HG03520 (cell line): ENCODE measurements at regions not wholly inside any gene's neighbourhood (a gene's known extent, or its start where the extent isn't known, plus 50 kb on each side); places are given as distances from the start of the nearest gene placed in this dataset.
"Not testable (repeated sequence)": the region's sequence is repeated elsewhere in the genome, so short reads cannot be mapped to it uniquely, and the experiment has no call there.

Source experiments
- ATAC-seq: cut with Tn5 transposase; IDR thresholded peaks from one replicate; pipeline ENCODE4 v1.9.1; 2021; ENCODE audit warnings: mild to moderate bottlenecking, moderate library complexity; ENCODE audit not compliant: unreplicated experiment

DNA sequence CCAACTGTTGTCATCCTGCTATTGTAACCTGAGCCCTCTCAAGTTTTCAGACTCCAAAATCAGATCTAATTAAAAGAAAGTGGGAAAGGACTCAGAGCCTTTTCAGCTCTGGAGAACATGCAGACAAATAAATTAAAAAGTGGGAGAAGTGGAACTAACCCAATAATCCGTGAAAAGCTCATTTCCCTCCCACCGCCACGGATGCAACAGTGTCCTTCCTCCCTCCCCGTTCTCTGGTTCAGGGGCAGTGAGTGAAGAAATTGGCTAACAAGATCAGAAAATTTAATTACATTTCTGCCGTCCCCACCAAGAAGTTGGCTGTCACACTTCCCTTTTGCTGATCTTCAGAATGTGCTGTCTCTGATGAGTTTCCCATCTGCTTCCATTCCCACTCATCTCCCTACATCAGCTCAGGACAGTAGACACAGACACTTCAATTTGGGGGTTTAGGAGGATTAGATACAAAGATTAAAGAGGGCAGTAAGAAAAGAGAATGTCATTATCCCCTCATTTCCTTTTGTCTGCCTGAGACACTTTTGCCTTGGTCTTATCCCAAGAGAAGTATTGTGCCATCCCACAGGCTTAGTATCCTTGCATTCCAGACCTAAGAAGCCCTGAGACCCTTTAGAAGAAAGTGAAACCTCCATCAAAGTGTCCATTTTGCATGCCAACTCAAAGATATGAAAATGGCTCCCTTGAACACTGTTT is 335.7 kb upstream of the PPP2R3A start:
- no peak for ATAC-seq

DNA sequence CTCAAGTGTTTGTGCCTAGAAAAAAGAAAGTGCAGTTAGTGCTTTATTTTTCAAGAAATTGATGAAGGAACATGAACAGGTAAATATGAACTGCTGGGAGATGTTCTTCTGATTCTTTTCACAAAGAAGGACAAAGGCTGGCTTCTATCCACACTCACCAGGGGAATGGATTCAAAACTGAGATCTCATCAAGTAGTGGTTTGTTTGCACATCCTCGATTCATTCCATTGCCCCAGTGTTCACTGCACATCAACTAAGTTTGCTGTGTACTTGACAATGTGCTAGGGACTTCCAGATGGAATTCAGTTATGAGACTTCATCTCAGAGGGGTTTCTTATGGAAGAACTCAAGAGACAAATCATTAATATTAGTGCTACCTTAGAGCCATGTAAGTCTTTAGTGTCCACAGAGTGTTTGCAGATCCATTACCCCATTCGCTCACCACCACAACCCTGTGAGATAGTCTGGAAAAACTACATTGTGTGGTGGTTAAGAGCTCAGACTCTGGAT is 332.9 kb upstream of the PPP2R3A start:
- ATAC-seq, result no peak

DNA sequence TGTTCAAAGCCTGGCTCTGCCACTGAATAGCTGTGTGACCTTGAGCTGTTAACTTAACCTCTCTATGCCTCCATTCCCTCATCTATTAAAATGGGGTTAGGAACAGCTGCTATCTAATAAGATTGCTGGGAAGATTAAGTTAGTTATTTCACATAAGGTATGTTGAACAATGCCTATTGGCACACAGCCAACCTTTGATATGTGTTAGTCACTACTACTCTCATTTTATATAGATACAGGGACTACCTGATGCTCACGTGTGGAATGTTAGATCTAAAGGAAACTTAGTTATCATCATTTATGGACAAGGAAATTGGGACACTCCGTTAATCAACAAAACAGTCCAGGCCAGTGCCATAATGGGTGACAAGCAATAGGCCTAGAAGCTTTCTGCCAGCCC is 332.4 kb upstream of the PPP2R3A start:
- no peak for ATAC-seq

DNA sequence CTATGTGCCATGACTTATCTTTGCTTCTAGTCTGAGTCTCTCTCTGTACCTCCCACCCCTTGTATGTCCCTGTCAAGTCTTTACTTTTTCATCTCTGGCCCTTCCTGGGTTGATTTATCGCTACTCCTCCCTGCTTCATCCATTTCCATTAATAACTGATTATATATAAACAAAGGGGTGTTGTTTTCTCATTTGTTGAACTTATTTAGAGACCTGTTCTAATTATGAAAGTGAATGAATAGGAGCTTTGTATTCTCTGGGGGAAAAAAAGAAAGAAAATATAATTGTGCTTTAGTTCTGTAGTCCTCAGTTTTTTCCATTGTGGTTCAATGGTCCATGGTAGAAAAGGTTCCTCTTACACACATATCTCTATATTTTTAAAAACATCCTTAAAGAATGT is 328.9 kb upstream of the PPP2R3A start:
- ATAC-seq, result no peak

DNA sequence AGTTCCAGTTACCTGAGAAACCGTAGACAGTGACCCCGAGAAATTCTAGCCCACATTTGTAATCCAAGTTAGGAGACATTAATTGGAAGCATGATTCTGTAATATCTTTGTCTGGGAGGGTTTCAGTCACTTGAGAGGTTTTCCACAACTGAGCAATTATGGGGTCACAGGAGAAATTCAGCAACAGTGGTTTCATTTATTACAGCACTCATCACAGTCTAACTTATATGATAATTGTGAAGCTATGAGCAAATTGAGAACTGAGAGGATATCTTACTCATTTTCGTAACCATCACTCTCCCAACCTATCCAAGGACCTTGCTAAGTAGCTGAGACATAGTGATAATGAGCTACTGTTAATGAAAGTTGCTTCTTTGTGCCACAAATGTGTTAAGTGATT is 328.5 kb upstream of the PPP2R3A start:
- ATAC-seq, result no peak

DNA sequence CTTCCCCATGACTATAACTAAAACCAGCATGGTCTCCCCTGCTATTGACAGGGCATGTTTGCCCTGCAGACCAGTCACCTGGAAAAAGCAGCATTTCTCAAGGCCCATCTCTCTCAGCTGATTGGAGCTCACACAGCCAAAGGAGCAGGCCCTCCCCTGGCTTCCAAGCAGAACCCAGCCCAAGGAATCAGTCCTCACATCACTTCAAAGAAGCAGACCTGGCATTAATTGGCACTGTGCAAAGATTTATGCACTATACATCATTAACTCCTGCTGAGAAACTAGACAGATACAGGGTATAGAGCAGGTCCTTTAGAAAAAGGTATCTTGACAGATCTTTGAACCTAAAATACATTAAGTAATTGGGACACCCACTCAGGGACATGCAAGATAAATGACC is 323.8 kb upstream of the PPP2R3A start:
- no peak for ATAC-seq

DNA sequence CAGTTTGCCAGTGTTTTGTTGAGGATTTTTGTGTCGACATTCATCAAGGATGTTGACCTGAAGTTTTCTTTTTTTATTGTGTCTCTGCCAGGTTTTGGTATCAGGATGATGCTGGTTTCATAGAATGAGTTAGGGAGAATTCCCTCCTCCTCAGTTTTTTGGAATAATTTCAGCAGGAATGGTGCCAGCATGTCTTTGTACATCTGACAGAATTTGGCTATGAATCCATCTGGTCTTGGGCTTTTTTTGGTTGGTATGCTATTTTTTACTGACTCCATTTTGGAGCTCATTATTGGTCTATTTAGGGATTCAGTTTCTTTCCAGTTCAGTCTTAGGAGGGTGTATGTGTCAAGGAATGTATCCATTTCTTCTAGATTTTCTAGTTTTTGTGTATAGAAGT is 320.0 kb upstream of the PPP2R3A start:
- no peak for ATAC-seq

DNA sequence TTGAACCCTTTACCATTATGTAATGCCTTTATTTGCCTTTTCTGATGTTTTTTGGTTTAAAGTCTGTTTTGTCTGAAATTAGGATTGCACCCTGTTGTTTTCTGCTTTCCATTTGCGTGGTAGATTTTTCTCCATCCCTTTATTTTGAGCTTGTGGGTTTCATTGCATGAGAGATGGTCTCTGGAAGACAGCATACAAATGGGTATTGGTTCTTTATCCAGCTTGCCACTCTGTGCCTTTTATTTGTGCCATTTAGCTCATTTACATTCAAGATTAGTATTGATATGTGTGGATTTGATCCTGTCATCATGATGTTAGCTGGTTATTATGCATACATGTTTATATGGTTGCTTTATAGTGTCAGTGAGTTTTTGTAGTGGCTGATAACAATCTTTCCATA is 318.7 kb upstream of the PPP2R3A start:
- no peak for ATAC-seq

DNA sequence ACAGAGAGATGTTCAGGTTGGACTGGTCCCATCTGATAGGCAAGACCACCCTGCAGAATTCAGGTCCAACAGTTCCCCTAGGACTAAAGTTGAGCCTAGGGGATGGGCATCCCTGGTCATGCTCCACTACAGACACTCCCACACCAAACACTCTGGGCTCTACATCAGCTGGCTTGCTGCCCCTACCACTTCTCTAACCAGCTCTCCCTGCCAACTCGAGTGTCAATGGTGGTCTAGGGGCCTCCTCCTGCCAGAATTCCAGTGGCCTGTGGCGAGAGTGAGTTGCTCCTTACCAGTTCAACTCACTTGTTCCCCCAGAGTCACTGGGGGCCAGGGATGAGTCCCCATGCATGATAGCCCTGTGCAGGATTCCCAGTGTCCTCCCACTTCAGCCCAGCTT is 316.2 kb upstream of the PPP2R3A start:
- ATAC-seq, result no peak

DNA sequence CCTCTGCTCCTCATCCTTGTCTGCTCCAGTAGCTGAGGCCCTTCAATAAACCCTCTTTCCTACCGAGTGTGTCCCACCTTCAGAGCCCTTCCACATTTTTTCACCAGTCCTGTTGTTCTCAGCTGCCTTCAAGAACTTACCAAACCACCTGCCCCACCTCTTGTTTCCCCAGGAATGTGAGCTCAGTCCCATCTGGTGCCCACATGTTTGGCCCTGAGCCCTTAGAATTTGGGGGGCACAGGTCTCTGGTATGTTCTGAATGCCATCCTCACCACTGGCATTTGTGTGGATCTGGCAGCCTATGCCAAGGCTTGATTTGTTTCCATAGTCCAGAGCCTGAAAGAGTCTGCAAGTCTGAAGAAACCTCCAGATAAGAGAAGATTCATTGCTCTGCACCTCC is 315.2 kb upstream of the PPP2R3A start:
- ATAC-seq, result no peak

DNA sequence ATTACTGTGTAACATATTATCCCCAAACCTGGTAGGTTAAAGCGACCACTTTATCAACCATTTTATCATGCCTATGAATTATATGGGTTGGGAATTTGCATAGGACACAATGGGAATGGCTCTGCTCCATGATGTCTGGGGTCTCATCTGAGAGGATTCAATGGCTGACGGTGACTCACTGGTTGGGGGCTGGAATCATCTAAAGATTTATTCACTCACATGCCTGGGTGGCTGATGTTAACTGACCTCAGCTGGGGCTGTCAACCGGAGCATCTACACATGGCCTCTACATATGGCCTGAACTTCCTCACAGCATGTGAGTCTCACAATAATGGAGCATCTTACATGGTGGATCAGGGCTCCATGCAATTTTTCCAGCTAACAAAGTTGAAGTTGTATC is 313.1 kb upstream of the PPP2R3A start:
- no peak for ATAC-seq

DNA sequence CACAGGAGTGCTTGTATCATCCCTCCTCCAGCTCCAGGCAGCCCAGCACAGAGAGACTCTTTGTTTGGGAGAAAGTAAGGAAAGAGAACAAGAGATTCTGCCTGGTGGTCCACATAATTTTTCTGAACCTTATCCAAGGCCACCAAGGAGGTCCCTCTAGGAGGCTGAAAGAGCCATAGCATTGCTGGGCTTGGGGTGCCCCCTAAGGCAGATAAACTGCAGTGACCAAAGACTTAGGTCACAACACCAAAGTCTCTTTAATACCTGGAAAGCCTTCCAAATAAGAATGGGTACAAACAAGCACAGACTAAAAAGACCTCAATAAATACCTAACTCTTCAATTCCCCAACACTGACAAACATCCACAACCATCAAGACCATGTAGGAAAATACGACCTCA is 310.2 kb upstream of the PPP2R3A start:
- no peak for ATAC-seq

DNA sequence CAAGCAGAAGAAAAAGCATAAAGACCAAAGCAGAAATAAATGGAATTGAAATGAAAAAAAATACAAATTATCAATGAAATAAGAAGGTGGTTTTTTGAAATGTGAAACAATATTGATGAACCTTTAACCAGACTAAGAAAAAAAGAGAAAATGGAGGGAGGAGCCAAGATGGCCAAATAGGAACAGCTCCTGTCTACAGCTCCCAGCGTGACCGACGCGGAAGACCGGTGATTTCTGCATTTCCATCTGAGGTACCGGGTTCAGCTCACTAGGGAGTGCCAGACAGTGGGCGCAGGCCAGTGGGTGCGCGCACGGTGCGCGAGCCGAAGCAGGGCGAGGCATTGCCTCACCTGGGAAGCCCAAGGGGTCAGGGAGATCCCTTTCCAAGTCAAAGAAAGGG is 307.1 kb upstream of the PPP2R3A start:
- not testable (repeated sequence) for ATAC-seq

DNA sequence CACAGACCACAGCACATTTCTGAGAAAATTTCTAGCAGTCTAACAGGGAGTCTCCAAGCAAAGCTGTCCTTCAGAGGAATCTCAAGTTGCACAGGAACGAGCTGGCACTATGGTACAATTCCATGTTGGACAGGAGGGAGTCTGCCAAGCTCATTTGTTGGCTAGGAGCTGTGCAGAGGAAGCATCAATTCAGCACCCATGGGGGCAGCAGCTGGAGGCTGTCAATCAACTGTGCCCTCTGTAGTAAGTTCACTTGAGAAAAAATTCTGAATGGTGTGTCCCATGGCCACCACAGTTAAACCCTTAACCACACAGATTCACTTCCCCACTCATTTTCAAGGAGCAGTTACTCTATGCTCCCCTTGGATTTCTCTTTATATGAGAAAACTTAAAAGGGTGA is 298.5 kb upstream of the PPP2R3A start:
- ATAC-seq, result no peak

DNA sequence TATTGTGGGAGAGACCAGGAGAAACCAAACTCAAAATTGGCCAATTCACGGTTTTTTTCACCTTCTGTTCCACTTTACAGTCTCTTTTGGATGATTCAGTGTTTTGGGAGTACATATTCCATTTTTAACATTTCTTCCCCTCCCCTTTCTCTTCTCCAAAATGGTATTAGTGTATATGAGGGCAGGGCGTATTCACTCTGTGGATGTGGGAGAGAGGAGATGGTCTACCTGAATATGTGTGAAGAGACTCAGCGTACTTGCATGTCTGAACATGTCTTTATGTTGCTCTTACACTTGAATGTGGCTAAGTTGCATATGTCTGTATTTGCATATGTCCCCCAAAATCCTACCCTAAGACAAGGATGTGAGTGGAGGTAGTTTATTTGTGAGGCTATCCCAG is 291.0 kb upstream of the PPP2R3A start:
- no peak for ATAC-seq

DNA sequence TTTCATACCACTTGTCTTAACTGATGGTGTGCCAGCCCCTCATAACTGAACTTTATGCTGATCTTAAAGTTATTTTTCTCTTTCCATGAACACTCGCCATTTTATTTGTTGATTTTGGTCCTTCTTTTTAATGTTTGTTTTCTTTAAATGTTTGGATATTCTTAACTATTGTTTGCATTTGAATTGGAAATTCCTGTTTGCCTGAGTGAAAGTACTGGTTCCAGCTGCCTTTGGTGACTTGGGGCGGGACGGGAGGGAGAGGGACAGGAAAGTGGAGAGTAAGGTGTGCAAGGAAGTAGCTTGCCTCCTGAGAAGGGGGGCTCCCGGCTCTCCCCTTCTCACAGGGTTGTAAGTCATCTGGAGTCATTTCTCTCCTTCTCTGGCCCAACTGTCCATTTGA is 287.1 kb upstream of the PPP2R3A start:
- ATAC-seq, result no peak

DNA sequence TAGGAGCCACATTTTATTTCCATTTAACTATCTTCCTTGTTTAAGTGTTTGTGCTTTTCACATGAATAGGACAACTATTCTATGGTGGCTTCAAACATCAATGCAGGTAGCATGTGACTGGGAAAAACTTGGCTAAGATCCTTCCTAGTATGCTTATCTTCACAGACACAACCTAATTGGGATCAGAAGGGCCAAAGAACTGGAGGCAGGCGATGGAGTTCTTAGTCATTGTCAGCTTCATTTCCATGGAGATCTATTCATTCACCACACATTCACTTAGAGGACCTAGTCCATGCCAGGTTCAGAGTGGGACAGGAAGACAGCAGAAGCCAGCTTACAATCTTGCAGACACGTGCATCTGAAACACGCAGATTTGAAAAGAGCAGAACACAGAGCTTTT is 277.5 kb upstream of the PPP2R3A start:
- no peak for ATAC-seq

DNA sequence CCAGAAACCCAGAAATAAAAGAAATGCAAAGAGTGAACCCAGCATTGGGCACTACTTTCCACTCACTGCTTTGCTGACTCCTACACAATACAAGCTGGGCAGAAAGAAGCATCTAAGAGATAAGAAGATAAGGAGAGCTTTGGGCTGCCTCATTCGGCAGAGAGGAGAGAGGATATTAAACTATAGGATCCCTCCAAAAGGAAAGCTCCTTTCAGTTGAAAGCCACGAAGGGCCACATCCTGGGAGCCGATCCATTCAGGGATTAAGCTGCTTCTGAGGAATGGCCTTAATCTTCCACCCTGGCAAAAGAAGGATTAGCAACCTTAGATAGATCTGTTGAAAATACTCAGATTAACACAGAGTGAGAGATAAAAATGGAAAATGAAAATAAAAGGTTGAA is 274.9 kb upstream of the PPP2R3A start:
- no peak for ATAC-seq

DNA sequence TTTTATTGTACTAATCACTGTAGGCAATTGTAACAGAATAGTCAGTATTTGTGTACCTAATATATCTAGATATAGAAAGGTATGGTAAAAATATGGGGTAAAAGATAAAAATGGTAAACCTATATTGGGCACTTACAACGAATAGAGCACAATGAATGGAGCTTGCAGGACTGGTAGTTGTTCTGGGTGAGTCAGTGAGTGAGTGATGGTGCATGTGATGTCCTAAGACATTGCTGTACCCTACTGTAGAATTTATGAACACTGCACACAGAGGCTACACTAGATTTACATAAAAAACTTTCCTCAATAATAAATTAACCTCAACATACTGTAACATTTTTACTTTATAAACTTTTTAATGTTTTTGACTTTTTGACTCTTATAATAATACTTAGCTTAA is 274.3 kb upstream of the PPP2R3A start:
- ATAC-seq, result no peak

DNA sequence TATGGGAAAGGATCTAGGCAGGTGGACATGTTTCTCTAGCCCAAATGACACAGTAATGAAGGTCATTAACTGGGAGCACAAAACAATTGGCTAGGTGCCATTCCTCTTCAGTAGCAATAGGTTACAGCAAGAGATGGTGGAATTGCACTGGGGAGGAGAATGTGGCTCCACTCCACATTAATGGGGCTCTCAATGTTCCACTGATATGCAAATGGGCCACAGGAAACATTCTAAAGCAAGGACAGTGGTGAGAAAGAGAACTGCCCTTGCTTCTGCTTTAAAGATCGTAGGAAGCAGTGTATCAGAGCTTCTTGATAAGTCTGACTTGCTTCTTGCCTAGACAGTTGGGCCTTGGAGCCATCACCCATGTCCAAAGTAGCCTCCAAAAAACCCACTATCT is 271.4 kb upstream of the PPP2R3A start:
- no peak for ATAC-seq

DNA sequence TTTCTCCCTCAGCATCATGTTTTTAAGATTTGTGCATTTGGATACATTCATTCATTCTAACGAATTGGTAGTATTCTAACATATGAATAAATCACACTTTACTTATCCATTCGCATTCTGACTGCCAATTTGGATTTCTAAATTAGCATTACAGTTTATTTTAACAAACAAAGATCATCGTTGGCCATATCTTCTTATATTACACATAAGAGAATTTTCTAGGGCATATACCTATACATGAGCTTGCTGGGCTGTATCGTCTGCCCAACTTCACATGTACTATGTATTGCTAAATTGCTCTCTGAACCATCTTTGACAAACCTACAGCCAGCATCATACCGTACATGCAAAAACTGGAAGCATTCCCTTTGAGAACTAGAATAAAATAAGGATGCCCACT is 265.8 kb upstream of the PPP2R3A start:
- ATAC-seq, result no peak

DNA sequence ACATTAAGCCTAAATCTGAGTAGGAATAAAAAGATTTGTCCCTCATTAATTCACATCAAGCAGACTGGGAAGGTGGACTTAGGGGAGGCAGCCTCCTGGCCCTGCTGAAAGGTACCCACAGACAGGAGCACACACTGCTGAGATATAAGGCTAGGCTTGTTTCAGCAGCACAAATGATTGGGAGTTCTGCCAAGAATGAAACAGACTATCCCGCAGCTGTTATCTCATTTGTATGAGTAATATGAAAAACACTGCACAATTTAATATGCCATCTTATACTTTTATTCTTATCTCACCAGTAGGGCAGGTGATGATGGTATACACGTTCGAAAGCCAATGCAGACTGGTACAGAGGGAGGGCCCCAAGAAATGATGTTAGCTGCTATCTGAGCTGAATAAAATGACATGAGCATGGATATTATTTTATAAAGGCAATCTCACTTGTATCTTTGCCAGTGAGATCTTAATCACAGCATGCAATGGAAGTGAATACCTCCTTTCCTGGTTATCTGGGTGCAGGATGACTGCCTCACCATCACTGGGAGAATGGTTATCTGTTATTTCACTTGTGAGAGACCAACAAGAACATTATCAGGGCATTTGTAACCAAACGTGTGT is 258.7 kb upstream of the PPP2R3A start:
- no peak for ATAC-seq

DNA sequence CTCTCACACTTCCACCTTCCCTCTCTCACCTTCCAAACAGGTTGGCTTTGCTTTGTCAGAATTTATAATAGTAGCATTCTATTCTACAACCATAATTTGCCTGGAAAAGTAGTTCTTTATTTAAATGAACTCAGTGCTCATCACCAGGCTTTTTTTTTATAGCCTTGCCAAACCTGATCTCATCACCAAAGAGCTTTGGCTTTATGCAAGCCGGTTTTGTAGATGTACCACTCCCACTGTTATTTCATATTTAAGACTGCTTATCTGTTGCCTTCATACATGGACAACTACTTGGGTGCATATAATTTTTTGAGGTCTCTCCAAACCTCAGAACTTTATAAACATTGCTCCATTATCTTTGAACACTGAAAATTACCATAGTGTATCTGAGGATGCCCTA is 246.1 kb upstream of the PPP2R3A start:
- ATAC-seq, result no peak
